AG09309 (cell line): ENCODE measurements at regions not wholly inside any gene's neighbourhood (a gene's known extent, or its start where the extent isn't known, plus 50 kb on each side); places are given as distances from the start of the nearest gene placed in this dataset.

Experiments used
- DNase-seq: peaks from one replicate; pipeline ENCODE4 v3.0.0-alpha.2; 2010; ENCODE audit warnings: low read depth
- H3K4me3 ChIP-seq: 2 replicates; pipeline ENCODE4 v1.5.1; 2011; ENCODE audit warnings: mild to moderate bottlenecking, low read depth, low read length, moderate library complexity; ENCODE audit not compliant: control insufficient read depth
- TF ChIP-seq, protein P1 (sequence below): IDR thresholded peaks from 2 replicates; pipeline ENCODE4 v1.5.1; 2011; ENCODE audit warnings: mild to moderate bottlenecking, low read depth, low read length, inconsistent platforms; ENCODE audit not compliant: insufficient read depth, control insufficient read depth; ENCODE audit errors: missing control alignments

DNA sequence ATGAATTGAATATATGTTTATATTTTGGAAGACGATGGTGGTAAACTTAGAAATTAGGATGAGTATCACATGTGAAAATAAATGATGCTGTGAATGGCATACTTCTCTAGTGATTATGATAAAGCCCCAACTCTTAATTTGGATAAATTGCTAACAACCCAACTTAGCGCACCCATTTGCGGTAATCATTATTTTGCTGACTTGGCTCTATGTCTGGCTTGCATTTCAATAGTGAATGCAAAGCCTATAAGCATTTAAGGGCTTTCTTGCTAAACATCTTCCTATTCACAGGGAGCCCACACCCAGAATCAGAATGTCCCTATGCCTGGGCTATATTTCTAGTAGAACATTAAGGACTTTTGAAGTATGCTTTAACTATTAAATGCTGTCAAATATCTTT, 910.7 kb upstream of the FANCL start:
- TF ChIP-seq, protein P1, sequence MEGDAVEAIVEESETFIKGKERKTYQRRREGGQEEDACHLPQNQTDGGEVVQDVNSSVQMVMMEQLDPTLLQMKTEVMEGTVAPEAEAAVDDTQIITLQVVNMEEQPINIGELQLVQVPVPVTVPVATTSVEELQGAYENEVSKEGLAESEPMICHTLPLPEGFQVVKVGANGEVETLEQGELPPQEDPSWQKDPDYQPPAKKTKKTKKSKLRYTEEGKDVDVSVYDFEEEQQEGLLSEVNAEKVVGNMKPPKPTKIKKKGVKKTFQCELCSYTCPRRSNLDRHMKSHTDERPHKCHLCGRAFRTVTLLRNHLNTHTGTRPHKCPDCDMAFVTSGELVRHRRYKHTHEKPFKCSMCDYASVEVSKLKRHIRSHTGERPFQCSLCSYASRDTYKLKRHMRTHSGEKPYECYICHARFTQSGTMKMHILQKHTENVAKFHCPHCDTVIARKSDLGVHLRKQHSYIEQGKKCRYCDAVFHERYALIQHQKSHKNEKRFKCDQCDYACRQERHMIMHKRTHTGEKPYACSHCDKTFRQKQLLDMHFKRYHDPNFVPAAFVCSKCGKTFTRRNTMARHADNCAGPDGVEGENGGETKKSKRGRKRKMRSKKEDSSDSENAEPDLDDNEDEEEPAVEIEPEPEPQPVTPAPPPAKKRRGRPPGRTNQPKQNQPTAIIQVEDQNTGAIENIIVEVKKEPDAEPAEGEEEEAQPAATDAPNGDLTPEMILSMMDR = no peak
- no peak for DNase-seq
- H3K4me3 ChIP-seq = no peak overlapping the region

DNA sequence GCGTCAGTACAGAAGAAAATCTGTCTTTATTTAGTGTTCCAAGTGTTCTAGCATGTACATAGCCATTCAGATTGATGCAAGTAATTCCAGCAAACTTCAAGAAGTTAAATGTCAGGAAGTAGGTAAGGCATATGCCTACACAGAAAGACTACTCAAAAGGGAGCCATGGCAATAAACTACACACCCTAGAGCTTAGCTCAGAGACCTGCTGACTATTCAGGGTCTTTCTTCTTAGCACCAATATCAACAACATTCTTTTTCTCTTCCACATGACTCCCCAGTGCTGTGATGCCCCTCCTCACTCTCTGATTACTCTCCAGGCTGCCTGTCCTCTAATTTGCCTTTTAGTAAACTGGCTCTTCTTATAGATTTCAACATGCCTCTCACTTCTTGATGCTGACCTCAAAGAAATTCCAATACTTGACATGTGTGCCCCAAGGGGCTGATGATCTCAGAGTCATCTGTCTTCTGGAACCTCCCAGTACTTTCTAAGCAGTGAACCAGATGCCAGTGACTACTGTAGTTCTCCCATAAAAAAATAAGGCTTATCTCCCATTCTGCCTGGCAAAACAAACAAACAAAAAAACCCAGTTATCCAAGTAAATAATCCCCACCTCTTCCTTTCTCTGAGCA, 909.2 kb upstream of the FANCL start:
- TF ChIP-seq, protein P1 = no peak
- DNase-seq = no peak
- H3K4me3 ChIP-seq = no peak overlapping the region

DNA sequence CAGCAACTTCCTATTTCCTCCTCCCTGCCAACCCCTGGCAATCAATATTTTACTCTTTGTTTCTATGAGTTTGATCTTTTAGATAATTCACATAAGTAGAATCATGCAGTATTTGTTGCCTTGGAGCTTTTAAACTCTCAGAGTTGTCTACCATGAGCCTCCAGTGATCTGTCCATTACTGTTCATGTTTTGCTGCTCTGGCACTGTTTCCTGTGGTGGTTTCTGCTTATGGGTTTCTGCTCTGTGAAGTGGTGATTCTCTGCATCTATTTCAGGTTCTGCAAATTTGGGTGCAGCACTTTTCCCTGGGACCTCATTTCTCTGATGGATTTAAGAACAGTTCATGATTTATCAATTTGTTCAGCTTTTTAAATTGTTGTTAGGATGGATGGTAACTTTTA, 908.1 kb upstream of the FANCL start:
- TF ChIP-seq, protein P1 = no peak
- DNase-seq = no peak
- no peak overlapping the region for H3K4me3 ChIP-seq

DNA sequence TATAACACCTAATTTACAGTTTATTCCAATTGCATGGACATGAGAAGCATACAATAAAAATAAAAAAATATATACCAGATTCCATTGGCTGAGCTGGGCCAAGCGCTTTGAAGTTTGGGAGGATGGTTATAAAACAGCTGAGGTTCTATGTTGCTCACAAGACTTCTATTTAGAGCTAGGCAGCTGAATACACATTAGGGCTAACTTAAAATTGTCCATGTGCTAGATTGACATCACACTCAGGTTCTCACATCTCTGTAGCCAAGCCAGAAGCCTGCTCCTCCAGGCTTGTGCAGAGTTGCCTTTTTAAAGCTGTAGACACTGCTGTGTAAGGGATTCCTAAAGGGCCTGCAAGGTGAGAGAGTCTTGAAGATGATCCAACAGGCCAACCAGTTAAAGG, 871.1 kb upstream of the FANCL start:
- H3K4me3 ChIP-seq = no peak overlapping the region
- TF ChIP-seq, protein P1 = no peak
- DNase-seq = no peak

DNA sequence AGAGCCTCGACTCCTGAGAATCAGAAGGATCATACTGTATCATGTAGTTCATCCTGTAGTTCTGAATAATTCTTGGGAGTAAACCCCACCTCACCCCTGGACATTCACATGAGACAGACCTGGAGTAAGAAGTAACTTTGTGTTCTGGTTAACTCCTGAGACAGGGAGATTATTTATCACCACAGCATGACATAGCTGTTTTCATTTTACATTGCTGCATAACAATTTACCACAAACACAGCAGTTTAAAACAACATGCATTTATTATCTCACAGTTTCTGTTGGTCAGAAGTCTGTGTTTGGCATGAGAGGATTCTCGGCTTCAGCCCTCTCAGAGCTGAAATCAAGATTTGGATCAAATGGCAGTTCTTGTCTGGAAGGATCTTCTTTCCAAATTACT, 855.8 kb upstream of the FANCL start:
- no peak overlapping the region for H3K4me3 ChIP-seq
- TF ChIP-seq, protein P1 = no peak
- DNase-seq = no peak

DNA sequence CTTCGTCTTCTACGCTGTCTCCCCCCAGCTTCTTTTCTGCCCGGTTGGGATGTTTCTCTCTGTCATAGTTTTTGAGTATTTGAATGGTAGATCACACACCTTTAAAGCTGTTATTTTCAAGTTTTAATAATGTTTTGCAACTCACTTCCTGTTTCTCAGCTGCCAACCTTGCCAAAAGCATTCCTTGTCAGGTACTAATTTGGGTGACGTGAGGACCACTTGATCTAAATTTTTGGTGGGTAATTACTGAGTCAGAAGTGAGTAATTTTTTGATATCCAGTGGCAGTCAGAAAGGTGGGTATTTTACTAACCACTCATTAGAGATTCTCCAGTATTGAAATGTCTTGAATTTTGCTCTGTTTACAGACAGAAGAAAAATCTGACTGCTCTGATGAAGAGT, 852.4 kb upstream of the FANCL start:
- no peak overlapping the region for H3K4me3 ChIP-seq
- TF ChIP-seq, protein P1 = no peak
- no peak for DNase-seq

DNA sequence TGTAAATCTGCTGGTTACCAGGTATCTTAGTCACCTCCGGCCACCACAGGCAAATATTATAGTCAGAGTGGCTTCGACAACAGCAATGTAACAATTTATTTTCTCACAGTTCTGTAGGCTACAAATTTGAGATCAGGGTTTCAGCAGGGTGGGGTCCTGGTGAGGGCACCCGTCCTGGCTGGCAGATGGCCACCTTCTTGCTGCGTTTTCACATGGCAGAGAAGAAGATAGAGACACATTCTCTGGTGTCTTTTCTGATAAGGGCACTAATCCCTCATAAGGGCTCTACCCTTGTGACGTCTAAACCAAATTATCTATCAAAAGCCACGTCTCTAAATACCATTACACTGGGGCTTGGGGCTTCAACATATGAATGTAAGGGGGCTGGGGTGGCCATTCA, 843.2 kb upstream of the FANCL start:
- no peak for DNase-seq
- no peak overlapping the region for H3K4me3 ChIP-seq
- TF ChIP-seq, protein P1 = no peak
